Parathyroid adenoma (tissue), 2 donors: ENCODE measurements at regions not wholly inside any gene's neighbourhood (a gene's known extent, or its start where the extent isn't known, plus 50 kb on each side); places are given as distances from the start of the nearest gene placed in this dataset.

Source experiments
- H2AFZ ChIP-seq: fragments of 300-600 bp; sonication (generic); one replicate; pipeline ENCODE4 v1.7.0; 2017; ENCODE audit warnings: antibody characterized with exemption, mild to moderate bottlenecking
- H3K27ac ChIP-seq: fragments of 300-600 bp; sonication (generic); one replicate; pipeline ENCODE4 v1.7.0; 2017
- H3K27me3 ChIP-seq: fragments of 300-600 bp; sonication (generic); one replicate; pipeline ENCODE4 v1.7.0; 2017; ENCODE audit warnings: low read length; ENCODE audit not compliant: control insufficient read depth, insufficient read depth
- H3K36me3 ChIP-seq: fragments of 300-600 bp; sonication (generic); one replicate; pipeline ENCODE4 v1.7.0; 2017; ENCODE audit warnings: low read length; ENCODE audit not compliant: control insufficient read depth, insufficient read depth
- H3K4me1 ChIP-seq: fragments of 300-600 bp; sonication (generic); one replicate; pipeline ENCODE4 v1.7.0; 2017; ENCODE audit warnings: control low read depth
- H3K4me2 ChIP-seq: fragments of 300-600 bp; sonication (generic); one replicate; pipeline ENCODE4 v1.7.0; 2017; ENCODE audit warnings: low read length
- H3K4me3 ChIP-seq: fragments of 300-600 bp; sonication (generic); one replicate; pipeline ENCODE4 v1.7.0; 2017; ENCODE audit warnings: low read depth, low read length
- H3K79me2 ChIP-seq: fragments of 300-600 bp; sonication (generic); one replicate; pipeline ENCODE4 v1.7.0; 2017; ENCODE audit warnings: control low read depth
- H3K9ac ChIP-seq: fragments of 300-600 bp; sonication (generic); one replicate; pipeline ENCODE4 v1.7.0; 2017; ENCODE audit warnings: mild to moderate bottlenecking
- H3K9me3 ChIP-seq: fragments of 300-600 bp; sonication (generic); one replicate; pipeline ENCODE4 v1.7.0; 2017; ENCODE audit warnings: low read length; ENCODE audit not compliant: control insufficient read depth
- CTCF ChIP-seq: fragments of 300-600 bp; sonication (generic); IDR thresholded peaks from one replicate; pipeline ENCODE4 v1.7.0; 2017; ENCODE audit warnings: antibody characterized with exemption, mild to moderate bottlenecking
- donor health status: primary hyperparathyroidism.

GRCh38 chr21:27596196-27596595 lies 629.3 kb upstream of the ADAMTS5 start:
- no peak overlapping the region for H3K4me2 ChIP-seq
- no peak overlapping the region for H3K9ac ChIP-seq
- H2AFZ ChIP-seq = no peak overlapping the region
- TF ChIP-seq CTCF = no peak
- H3K9me3 ChIP-seq = no peaks in the 10 kb centered on the region
- H3K79me2 ChIP-seq = no peaks in the 10 kb centered on the region
- no peak overlapping the region for H3K4me3 ChIP-seq
- no peaks in the 10 kb centered on the region for H3K27me3 ChIP-seq
- H3K4me1 ChIP-seq = no peaks in the 10 kb centered on the region
- no peaks in the 10 kb centered on the region for H3K36me3 ChIP-seq
- no peak overlapping the region for H3K27ac ChIP-seq

GRCh38 chr21:27595716-27596115 lies 628.8 kb upstream of the ADAMTS5 start:
- Histone ChIP-seq H3K9ac (no peak overlapping the region), H3K27me3 (no peaks in the 10 kb centered on the region), H3K79me2 (no peaks in the 10 kb centered on the region), H3K9me3 (no peaks in the 10 kb centered on the region), H3K27ac (no peak overlapping the region), H2AFZ (no peak overlapping the region), H3K4me1 (no peaks in the 10 kb centered on the region), H3K4me2 (no peak overlapping the region), H3K4me3 (no peak overlapping the region), H3K36me3 (no peaks in the 10 kb centered on the region)
- TF ChIP-seq CTCF = no peak

- TF ChIP-seq CTCF = no peak
Observed at GRCh38 chr21:27590271-27590670, 623.4 kb upstream of the ADAMTS5 start.

GRCh38 chr21:27589781-27590180 lies 622.9 kb upstream of the ADAMTS5 start:
- H3K27ac ChIP-seq = no peak overlapping the region
- no peaks in the 10 kb centered on the region for H3K36me3 ChIP-seq
- H3K4me3 ChIP-seq = no peak overlapping the region
- no peaks in the 10 kb centered on the region for H3K79me2 ChIP-seq
- no peaks in the 10 kb centered on the region for H3K27me3 ChIP-seq
- TF ChIP-seq CTCF = no peak
- H3K4me2 ChIP-seq = no peak overlapping the region
- H3K9me3 ChIP-seq = no peaks in the 10 kb centered on the region
- no peak overlapping the region for H3K9ac ChIP-seq
- H3K4me1 ChIP-seq = no peaks in the 10 kb centered on the region
- no peak overlapping the region for H2AFZ ChIP-seq

More at GRCh38 chr21:27590271-27590670, 623.4 kb upstream of the ADAMTS5 start:
- H3K79me2 ChIP-seq = no peaks in the 10 kb centered on the region
- H3K9me3 ChIP-seq = no peaks in the 10 kb centered on the region
- no peaks in the 10 kb centered on the region for H3K36me3 ChIP-seq
- H3K27ac ChIP-seq = no peak overlapping the region
- H3K9ac ChIP-seq = no peak overlapping the region
- no peak overlapping the region for H3K4me3 ChIP-seq
- no peaks in the 10 kb centered on the region for H3K4me1 ChIP-seq
- H2AFZ ChIP-seq = no peak overlapping the region
- H3K27me3 ChIP-seq = no peaks in the 10 kb centered on the region
- no peak overlapping the region for H3K4me2 ChIP-seq

GRCh38 chr21:27586986-27587385 lies 620.1 kb upstream of the ADAMTS5 start:
- H3K27ac ChIP-seq = no peak overlapping the region
- no peak overlapping the region for H3K9ac ChIP-seq
- no peaks in the 10 kb centered on the region for H3K27me3 ChIP-seq
- H2AFZ ChIP-seq = no peak overlapping the region
- no peaks in the 10 kb centered on the region for H3K36me3 ChIP-seq
- no peaks in the 10 kb centered on the region for H3K9me3 ChIP-seq
- no peaks in the 10 kb centered on the region for H3K4me1 ChIP-seq
- TF ChIP-seq CTCF = no peak
- no peaks in the 10 kb centered on the region for H3K79me2 ChIP-seq
- no peak overlapping the region for H3K4me3 ChIP-seq
- no peak overlapping the region for H3K4me2 ChIP-seq
